H1 (cell line): ENCODE measurements at regions not wholly inside any gene's neighbourhood (a gene's known extent, or its start where the extent isn't known, plus 50 kb on each side); places are given as distances from the start of the nearest gene placed in this dataset.

Experiments used
- CTCF ChIA-PET: fragments of 300-600 bp; sonication (Branson Sonifier 250); formaldehyde crosslinking; loops from one replicate; lab custom pipeline; 2021; ENCODE audit not compliant: partially characterized antibody; lab: Charles Lee
- POLR2A ChIA-PET: fragments of 300-600 bp; sonication (Branson Sonifier 250); formaldehyde crosslinking; loops from one replicate; lab custom pipeline; 2021; ENCODE audit warnings: inconsistent platforms; ENCODE audit not compliant: partially characterized antibody; lab: Charles Lee
- DNase-seq, 2 experiments: peaks; one replicate each; pipeline versions ENCODE4 v3.0.0 to v3.0.0-alpha.2; 2010 to 2022; ENCODE audit warnings: low spot score in 2 of 2, low read depth in 1 of 2, mixed read lengths in 1 of 2
- FAIRE-seq: peaks from 2 replicates; lab custom pipeline; 2011; peaks lifted over from hg19 to GRCh38; lab: Jason Lieb, UNC
- H2AFZ ChIP-seq: 2 replicates; pipeline ENCODE4 v1.8.1; 2012; ENCODE audit warnings: low read length, inconsistent platforms
- H2AK5ac ChIP-seq: 2 replicates; pipeline ENCODE4 v1.6.1; 2013; ENCODE audit warnings: low read depth, low read length
- H2BK120ac ChIP-seq: replicated peaks from 2 replicates; pipeline ENCODE3; 2013; ENCODE audit warnings: low read depth, low read length, inconsistent platforms
- H2BK12ac ChIP-seq: 2 replicates; pipeline ENCODE4 v1.6.1; 2013; ENCODE audit warnings: low read depth, low read length
- H2BK15ac ChIP-seq: 2 replicates; pipeline ENCODE4 v1.6.1; 2013; ENCODE audit warnings: low read length
- H2BK20ac ChIP-seq: 2 replicates; pipeline ENCODE4 v1.6.1; 2013; ENCODE audit warnings: low read length
- H2BK5ac ChIP-seq: 2 replicates; pipeline ENCODE4 v1.6.1; 2013; ENCODE audit warnings: low read depth, low read length
- H3K14ac ChIP-seq: 2 replicates; pipeline ENCODE4 v1.6.1; 2013; ENCODE audit warnings: inconsistent platforms; ENCODE audit not compliant: insufficient read length
- H3K18ac ChIP-seq: 2 replicates; pipeline ENCODE4 v1.6.1; 2013; ENCODE audit warnings: low read length; ENCODE audit errors: extremely low read depth
- H3K23ac ChIP-seq: 2 replicates; pipeline ENCODE4 v1.6.1; 2013; ENCODE audit warnings: inconsistent platforms; ENCODE audit not compliant: insufficient read length
- H3K23me2 ChIP-seq: 2 replicates; pipeline ENCODE4 v1.6.1; 2013; ENCODE audit warnings: low read depth, low read length
- H3K27ac ChIP-seq: 2 replicates; pipeline ENCODE4 v1.6.1; 2011; ENCODE audit warnings: low read depth, low read length, inconsistent platforms
- H3K27me3 ChIP-seq, 4 experiments: replicated peaks in 1 of 4; 1 replicate in 1 of 4; 2 replicates in 3 of 4; pipeline versions ENCODE4 v1.6.1 to v1.8.1; 2011 to 2013; ENCODE audit warnings: low read length in 3 of 4, mild to moderate bottlenecking in 3 of 4, inconsistent platforms in 2 of 4, mixed read lengths in 2 of 4, moderate library complexity in 1 of 4; ENCODE audit not compliant: control insufficient read depth in 3 of 4, insufficient read depth in 3 of 4; ENCODE audit errors: extremely low read depth in 1 of 4
- H3K36me3 ChIP-seq, 4 experiments: 2 replicates each; pipeline versions ENCODE4 v1.6.1 to v1.8.1; 2011 to 2013; ENCODE audit warnings: mild to moderate bottlenecking in 4 of 4, low read length in 3 of 4, moderate library complexity in 2 of 4, control low read depth in 1 of 4, inconsistent platforms in 1 of 4; ENCODE audit not compliant: insufficient read depth in 4 of 4, control insufficient read depth in 2 of 4
- H3K4ac ChIP-seq: replicated peaks from 2 replicates; pipeline ENCODE3; 2013; ENCODE audit warnings: low read length, low read depth, mixed read lengths, inconsistent platforms; ENCODE audit not compliant: insufficient read length
- H3K4me1 ChIP-seq, 4 experiments: replicated peaks in 1 of 4; 1 replicate in 1 of 4; 2 replicates in 3 of 4; pipeline versions ENCODE4 v1.6.1 to v1.8.1; 2011 to 2013; ENCODE audit warnings: low read length in 3 of 4, inconsistent platforms in 2 of 4, mixed read lengths in 1 of 4; ENCODE audit not compliant: insufficient read depth in 4 of 4, control insufficient read depth in 3 of 4
- H3K4me2 ChIP-seq, 2 experiments: 2 replicates each; pipeline versions ENCODE4 v1.6.1 to v1.8.1; 2011 to 2013; ENCODE audit warnings: low read depth in 2 of 2, low read length in 2 of 2, control low read depth in 1 of 2, inconsistent platforms in 1 of 2, mild to moderate bottlenecking in 1 of 2; ENCODE audit not compliant: insufficient read depth in 1 of 2
- H3K4me3 ChIP-seq, 4 experiments: fragments of 200-600, 300-600 bp in 1 of 4; sonication (generic), shearing (Covaris generic), sonication (Bioruptor Twin) in 1 of 4; 2 replicates each; pipeline versions ENCODE4 v1.5.1 to v1.8.1; 2011 to 2016; ENCODE audit warnings: low read length in 4 of 4, low read depth in 3 of 4, control low read depth in 2 of 4, inconsistent platforms in 2 of 4, mild to moderate bottlenecking in 2 of 4, mixed read lengths in 1 of 4, moderate library complexity in 1 of 4; ENCODE audit not compliant: insufficient read depth in 2 of 4; ENCODE audit errors: extremely low read depth in 1 of 4
- H3K56ac ChIP-seq: replicated peaks from 2 replicates; pipeline ENCODE3; 2013; ENCODE audit warnings: low read depth, mild to moderate bottlenecking, mixed read lengths, low read length, inconsistent platforms; ENCODE audit not compliant: insufficient read length
- H3K79me1 ChIP-seq: 2 replicates; pipeline ENCODE4 v1.6.1; 2013; ENCODE audit warnings: low read depth, low read length, control low read depth
- H3K79me2 ChIP-seq, 2 experiments: 2 replicates each; pipeline versions ENCODE4 v1.6.1 to v1.8.1; 2012 to 2013; ENCODE audit warnings: low read length in 2 of 2, mild to moderate bottlenecking in 2 of 2, inconsistent platforms in 1 of 2; ENCODE audit not compliant: insufficient read depth in 2 of 2, control insufficient read depth in 1 of 2
- H3K9ac ChIP-seq, 4 experiments: replicated peaks in 1 of 4; 1 replicate in 1 of 4; 2 replicates in 3 of 4; pipeline versions ENCODE4 v1.6.1 to v1.8.1; 2011 to 2013; ENCODE audit warnings: low read depth in 3 of 4, low read length in 3 of 4, control low read depth in 2 of 4, mild to moderate bottlenecking in 2 of 4, moderate library complexity in 2 of 4, inconsistent platforms in 1 of 4; ENCODE audit errors: extremely low read depth in 1 of 4
- H3K9me3 ChIP-seq, 2 experiments: 2 replicates each; pipeline versions ENCODE4 v1.6.1 to v1.8.1; 2012 to 2013; ENCODE audit warnings: mild to moderate bottlenecking in 2 of 2, moderate library complexity in 2 of 2, control low read depth in 1 of 2, inconsistent platforms in 1 of 2, low read depth in 1 of 2, low read length in 1 of 2, mixed read lengths in 1 of 2; ENCODE audit not compliant: insufficient read depth in 2 of 2
- H4K20me1 ChIP-seq, 2 experiments: replicated peaks in 1 of 2; 2 replicates each; pipeline versions ENCODE3 to v1.8.1; 2011 to 2013; ENCODE audit warnings: inconsistent platforms in 2 of 2, low read length in 2 of 2, mild to moderate bottlenecking in 1 of 2; ENCODE audit not compliant: insufficient read depth in 2 of 2, control insufficient read depth in 1 of 2
- H4K5ac ChIP-seq: 2 replicates; pipeline ENCODE4 v1.6.1; 2013; ENCODE audit warnings: low read length, low read depth, mixed read lengths, inconsistent platforms; ENCODE audit not compliant: insufficient read length
- H4K8ac ChIP-seq: 2 replicates; pipeline ENCODE4 v1.8.0; 2013; ENCODE audit warnings: mild to moderate bottlenecking, moderate library complexity, low read length, inconsistent platforms; ENCODE audit not compliant: insufficient read depth; ENCODE audit errors: extremely low read depth
- H4K91ac ChIP-seq: replicated peaks from 2 replicates; pipeline ENCODE3; 2013; ENCODE audit warnings: low read length, mixed read lengths, inconsistent platforms; ENCODE audit not compliant: insufficient read length
- CBX5 ChIP-seq: fragments of 300-800, 300-1000 bp; sonication (generic); IDR thresholded peaks from 2 replicates; pipeline ENCODE4 v1.7.1; 2016; ENCODE audit warnings: antibody characterized with exemption, low read length, low read depth
- GABPA ChIP-seq: IDR thresholded peaks from 2 replicates; pipeline ENCODE4 v1.6.1; 2011; ENCODE audit warnings: mild to moderate bottlenecking, low read length, moderate library complexity, borderline replicate concordance; ENCODE audit not compliant: insufficient read depth
- WGBS, 2 experiments: shearing (Covaris generic) in 1 of 2; methylation state at CpG; one replicate each; pipeline versions ENCODE4 v1.1.6 to v1.1.7; 2013 to 2015; ENCODE audit warnings: low lambda C conversion rate in 2 of 2, mixed read lengths in 2 of 2, inconsistent platforms in 1 of 2, low coverage in 1 of 2, missing lambda C conversion rate in 1 of 2; ENCODE audit not compliant: insufficient replicate concordance in 2 of 2, insufficient coverage in 1 of 2, insufficient read length in 1 of 2; ENCODE audit errors: extremely low coverage in 1 of 2, missing lambda C conversion rate in 1 of 2; 5-methylcytosine and 5-hydroxymethylcytosine counted together

DNA sequence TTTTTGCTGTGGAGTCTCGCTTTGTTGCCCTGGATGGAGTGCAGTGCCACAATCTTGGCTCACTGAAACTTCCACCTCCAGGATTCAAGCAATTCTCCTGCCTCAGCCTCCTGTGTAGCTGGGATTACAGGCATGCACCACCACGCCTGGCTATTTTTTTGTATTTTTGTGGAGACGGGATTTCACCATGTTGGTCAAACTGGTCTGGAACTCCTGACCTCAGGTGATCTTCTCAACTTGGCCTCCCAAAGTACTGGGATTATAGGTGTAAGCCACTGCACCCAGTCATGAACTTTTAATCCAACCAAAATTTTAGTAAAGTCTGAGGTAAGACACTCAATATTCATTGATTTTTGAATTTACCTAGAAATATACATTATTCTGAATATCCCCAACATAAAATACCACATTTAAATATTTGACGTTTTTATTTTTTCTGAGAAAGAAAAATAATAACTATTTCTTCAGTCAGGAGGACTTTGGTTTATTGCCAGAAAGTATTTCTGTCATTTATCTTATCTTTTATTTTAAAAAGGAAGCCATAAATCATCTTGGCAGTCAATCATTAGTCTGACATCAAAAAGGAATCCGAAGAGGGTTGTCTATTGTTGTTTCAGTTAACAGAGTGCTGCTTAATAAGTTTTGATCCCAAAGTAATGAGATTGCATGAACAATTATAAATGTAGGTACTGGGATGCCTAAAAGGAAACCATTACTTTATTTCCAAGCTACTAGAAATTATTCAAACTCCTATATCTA, 102.2 kb upstream of the GRIA4 start:
- Histone ChIP-seq H3K4ac (no peak overlapping the region), H3K14ac (no peak overlapping the region), H2BK12ac (no peak overlapping the region), H3K4me2 (no peak overlapping the region), H3K9me3 (no peaks in the 10 kb centered on the region), H4K20me1 (no peaks in the 10 kb centered on the region), H2BK120ac (no peak overlapping the region), H3K9ac (no peak overlapping the region), H3K27ac (no peak overlapping the region; the same call in 1 of the 2 replicates), H3K27me3 (no peaks in the 10 kb centered on the region), H2BK5ac (no peak overlapping the region), H3K79me1 (no peaks in the 10 kb centered on the region), H3K56ac (no peak overlapping the region), H4K91ac (no peak overlapping the region), H2BK15ac (no peak overlapping the region), H2BK20ac (no peak overlapping the region), H3K36me3 (no peaks in the 10 kb centered on the region), H3K4me3 (no peak overlapping the region), H2AFZ (no peak overlapping the region), H4K8ac (no peak overlapping the region), H4K5ac (no peak overlapping the region), H3K18ac (no peak overlapping the region), H3K23me2 (no peaks in the 10 kb centered on the region), H3K23ac (no peak overlapping the region)
- DNase-seq (no peak), FAIRE-seq (no peak)
- CTCF ChIA-PET = no interaction called here
- POLR2A ChIA-PET = no interaction called here
- 94% methylated on average over 5 of the region's 5 CpGs; no CpG with 5 or more reads in 1 of the 2 experiments for WGBS, 2 experiments
- no peak for TF ChIP-seq GABPA
- no peak for TF ChIP-seq CBX5
- TF ChIP-seq, all 59 proteins: peak for 0
- no peaks in the 10 kb centered on the region for H3K4me1 ChIP-seq
- no peak overlapping the region for H2AK5ac ChIP-seq
- H3K79me2 ChIP-seq = no peaks in the 10 kb centered on the region
